Neural cell (in vitro differentiated cells): ENCODE measurements at regions not wholly inside any gene's neighbourhood (a gene's known extent, or its start where the extent isn't known, plus 50 kb on each side); places are given as distances from the start of the nearest gene placed in this dataset.
"Not testable (repeated sequence)": the region's sequence is repeated elsewhere in the genome, so short reads cannot be mapped to it uniquely, and the experiment has no call there.

Source experiments
- H2AFZ ChIP-seq: fragments of 200-600, 300-800 bp; sonication (generic), shearing (Covaris generic); 2 replicates; pipeline ENCODE4 v1.6.0; 2014; ENCODE audit warnings: low read depth, mild to moderate bottlenecking, antibody characterized with exemption, low read length, moderate library complexity
- H3F3A ChIP-seq: fragments of 200-600 bp; shearing (Covaris generic); 2 replicates; pipeline ENCODE4 v1.6.1; 2016; ENCODE audit warnings: mild to moderate bottlenecking, moderate library complexity, mixed read lengths, antibody characterized with exemption, low read length; ENCODE audit not compliant: insufficient read depth, poor library complexity, severe bottlenecking
- H3K27ac ChIP-seq: fragments of 200-600, 300-800 bp; sonication (generic), shearing (Covaris generic); 2 replicates; pipeline ENCODE4 v1.5.1; 2014; ENCODE audit warnings: mild to moderate bottlenecking, low read length, moderate library complexity
- H3K27me3 ChIP-seq: fragments of 300-800, 200-600 bp; sonication (generic), shearing (Covaris generic); 2 replicates; pipeline ENCODE4 v1.6.0; 2014; ENCODE audit warnings: mild to moderate bottlenecking, low read depth, low read length, moderate library complexity; ENCODE audit not compliant: insufficient read depth
- H3K36me3 ChIP-seq: fragments of 300-800, 200-600 bp; sonication (generic), shearing (Covaris generic); 2 replicates; pipeline ENCODE4 v1.5.1; 2014; ENCODE audit warnings: mild to moderate bottlenecking, antibody characterized with exemption, low read length, moderate library complexity; ENCODE audit not compliant: insufficient read depth
- H3K4me2 ChIP-seq: fragments of 300-800, 200-600 bp; sonication (generic), shearing (Covaris generic); 2 replicates; pipeline ENCODE4 v1.6.0; 2014; ENCODE audit warnings: mild to moderate bottlenecking, low read length
- H3K4me3 ChIP-seq: fragments of 300-800, 200-600 bp; sonication (generic), shearing (Covaris generic); 2 replicates; pipeline ENCODE4 v1.5.1; 2014; ENCODE audit warnings: mild to moderate bottlenecking, low read length, moderate library complexity
- H3K79me2 ChIP-seq: fragments of 200-600 bp; shearing (Covaris generic); replicated peaks from 2 replicates; pipeline ENCODE4 v1.6.0; 2014; ENCODE audit warnings: mild to moderate bottlenecking, low read length, moderate library complexity; ENCODE audit not compliant: insufficient read depth
- H3K9ac ChIP-seq: fragments of 300-800, 200-600 bp; sonication (generic), shearing (Covaris generic); 2 replicates; pipeline ENCODE4 v1.6.1; 2016; ENCODE audit warnings: mild to moderate bottlenecking, low read length, mixed read lengths
- H3K9me2 ChIP-seq: fragments of 200-600 bp; shearing (Covaris generic); 2 replicates; pipeline ENCODE4 v1.6.1; 2016; ENCODE audit warnings: mild to moderate bottlenecking, low read length, mixed read lengths; ENCODE audit not compliant: insufficient read depth
- H3K9me3 ChIP-seq: fragments of 200-600, 300-800 bp; sonication (generic), shearing (Covaris generic); 2 replicates; pipeline ENCODE4 v1.6.1; 2016; ENCODE audit warnings: mild to moderate bottlenecking, mixed run types, low read length, moderate library complexity, mixed read lengths
- H4K20me1 ChIP-seq: fragments of 200-600 bp; shearing (Covaris generic); 2 replicates; pipeline ENCODE4 v1.6.1; 2016; ENCODE audit warnings: mild to moderate bottlenecking, mixed run types; ENCODE audit not compliant: insufficient read depth
- EP300 ChIP-seq: fragments of 450-650 bp; conservative IDR thresholded peaks from 2 replicates; pipeline ENCODE4 v1.6.1; 2014; ENCODE audit warnings: antibody characterized with exemption, mild to moderate bottlenecking, moderate library complexity; ENCODE audit not compliant: poor library complexity, severe bottlenecking
- EZH2 ChIP-seq: fragments of 200-600, 300-800 bp; shearing (Covaris generic), sonication (generic); IDR thresholded peaks from 2 replicates; pipeline ENCODE4 v1.6.1; 2014; ENCODE audit warnings: antibody characterized with exemption, low read length, borderline replicate concordance, mild to moderate bottlenecking; ENCODE audit not compliant: insufficient read depth, poor library complexity, severe bottlenecking
- MXI1 ChIP-seq: fragments of 450-650 bp; conservative IDR thresholded peaks from 2 replicates; pipeline ENCODE4 v1.6.1; 2014; ENCODE audit warnings: antibody characterized with exemption, mild to moderate bottlenecking; ENCODE audit not compliant: poor library complexity, severe bottlenecking
- POLR2AphosphoS5 ChIP-seq: IDR thresholded peaks from 2 replicates; pipeline ENCODE4 v1.6.1; 2012
- RAD21 ChIP-seq: fragments of 450-650 bp; conservative IDR thresholded peaks from 2 replicates; pipeline ENCODE4 v1.6.1; 2014; ENCODE audit warnings: antibody characterized with exemption, mild to moderate bottlenecking, moderate library complexity
- REST ChIP-seq: IDR thresholded peaks from 2 replicates; pipeline ENCODE4 v1.6.1; 2012; ENCODE audit warnings: borderline replicate concordance
- SMC3 ChIP-seq: fragments of 450-650 bp; conservative IDR thresholded peaks from 2 replicates; pipeline ENCODE4 v1.6.1; 2014; ENCODE audit warnings: antibody characterized with exemption, mild to moderate bottlenecking, moderate library complexity; ENCODE audit not compliant: poor library complexity
- TAF1 ChIP-seq: IDR thresholded peaks from 2 replicates; pipeline ENCODE4 v1.6.1; 2012; ENCODE audit warnings: low read depth
- TF ChIP-seq, protein P1 (sequence below): fragments of 450-650 bp; IDR thresholded peaks from 2 replicates; pipeline ENCODE4 v1.5.1; 2014; ENCODE audit warnings: antibody characterized with exemption, mild to moderate bottlenecking, moderate library complexity; ENCODE audit not compliant: poor library complexity, severe bottlenecking

DNA sequence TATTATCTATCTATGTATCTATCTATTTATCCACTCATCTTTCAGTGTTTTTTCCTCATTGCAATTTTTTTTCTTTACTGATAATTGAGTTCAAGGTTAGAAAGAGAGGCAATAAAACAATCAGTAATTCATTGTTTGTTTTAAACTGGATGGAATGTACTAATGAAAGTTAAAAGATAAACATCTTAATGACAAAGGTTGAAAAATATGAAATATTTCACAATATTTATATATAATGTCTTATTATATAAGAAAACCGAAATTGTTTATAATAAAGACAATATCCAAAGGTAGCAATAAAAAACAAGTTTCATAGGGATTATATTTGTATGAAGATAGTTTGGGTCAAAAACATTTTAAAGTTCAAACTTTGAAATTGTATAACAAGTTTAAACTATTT, 1015.5 kb upstream of the MIR17HG start:
- no peaks in the 10 kb centered on the region for H3K36me3 ChIP-seq
- no peaks in the 10 kb centered on the region for H4K20me1 ChIP-seq
- no peak for TF ChIP-seq TAF1
- no peak for TF ChIP-seq SMC3
- TF ChIP-seq, protein P1, sequence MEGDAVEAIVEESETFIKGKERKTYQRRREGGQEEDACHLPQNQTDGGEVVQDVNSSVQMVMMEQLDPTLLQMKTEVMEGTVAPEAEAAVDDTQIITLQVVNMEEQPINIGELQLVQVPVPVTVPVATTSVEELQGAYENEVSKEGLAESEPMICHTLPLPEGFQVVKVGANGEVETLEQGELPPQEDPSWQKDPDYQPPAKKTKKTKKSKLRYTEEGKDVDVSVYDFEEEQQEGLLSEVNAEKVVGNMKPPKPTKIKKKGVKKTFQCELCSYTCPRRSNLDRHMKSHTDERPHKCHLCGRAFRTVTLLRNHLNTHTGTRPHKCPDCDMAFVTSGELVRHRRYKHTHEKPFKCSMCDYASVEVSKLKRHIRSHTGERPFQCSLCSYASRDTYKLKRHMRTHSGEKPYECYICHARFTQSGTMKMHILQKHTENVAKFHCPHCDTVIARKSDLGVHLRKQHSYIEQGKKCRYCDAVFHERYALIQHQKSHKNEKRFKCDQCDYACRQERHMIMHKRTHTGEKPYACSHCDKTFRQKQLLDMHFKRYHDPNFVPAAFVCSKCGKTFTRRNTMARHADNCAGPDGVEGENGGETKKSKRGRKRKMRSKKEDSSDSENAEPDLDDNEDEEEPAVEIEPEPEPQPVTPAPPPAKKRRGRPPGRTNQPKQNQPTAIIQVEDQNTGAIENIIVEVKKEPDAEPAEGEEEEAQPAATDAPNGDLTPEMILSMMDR, result no peak
- TF ChIP-seq POLR2AphosphoS5, result no peak
- TF ChIP-seq EZH2, result no peak
- TF ChIP-seq RAD21, result no peak
- TF ChIP-seq REST, result no peak
- no peak overlapping the region for H3K9ac ChIP-seq
- no peak overlapping the region for H3K27ac ChIP-seq
- H3K27me3 ChIP-seq, result no peaks in the 10 kb centered on the region
- no peaks in the 10 kb centered on the region for H3K9me2 ChIP-seq
- H2AFZ ChIP-seq, result no peak overlapping the region
- H3K4me2 ChIP-seq, result no peak overlapping the region
- no peak overlapping the region for H3K4me3 ChIP-seq
- H3K79me2 ChIP-seq, result no peaks in the 10 kb centered on the region
- no peaks in the 10 kb centered on the region for H3K9me3 ChIP-seq
- no peaks in the 10 kb centered on the region for H3F3A ChIP-seq

DNA sequence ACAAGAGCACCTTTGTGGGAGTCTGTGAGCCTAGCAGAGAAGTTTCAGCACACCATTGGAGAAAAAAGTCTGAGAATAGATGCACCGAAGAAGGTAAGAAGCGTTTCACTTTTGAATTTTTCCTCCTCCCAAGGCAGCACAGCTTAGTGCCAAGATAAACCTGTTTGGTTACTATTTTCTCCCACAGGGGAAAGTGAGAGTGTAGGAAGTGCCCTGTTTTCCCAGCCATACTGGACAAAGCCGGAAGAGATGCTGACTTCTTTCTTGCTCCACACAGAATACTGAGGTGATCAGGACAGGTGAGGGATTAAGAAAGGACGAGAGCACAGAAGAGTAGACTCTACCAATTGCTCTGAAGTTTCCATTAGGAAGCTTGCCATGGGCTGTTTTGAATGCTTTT, 1011.0 kb upstream of the MIR17HG start:
- H3K9me3 ChIP-seq, result no peaks in the 10 kb centered on the region
- H3K4me2 ChIP-seq, result no peak overlapping the region
- no peak overlapping the region for H2AFZ ChIP-seq
- no peak overlapping the region for H3K4me3 ChIP-seq
- H3K27me3 ChIP-seq, result no peaks in the 10 kb centered on the region
- no peaks in the 10 kb centered on the region for H3K9me2 ChIP-seq
- TF ChIP-seq RAD21 (no peak), MXI1 (no peak), EZH2 (no peak), POLR2AphosphoS5 (no peak), SMC3 (no peak), TAF1 (no peak), REST (no peak), EP300 (no peak)
- TF ChIP-seq, protein P1, result no peak
- H3F3A ChIP-seq, result no peaks in the 10 kb centered on the region
- H3K79me2 ChIP-seq, result no peaks in the 10 kb centered on the region
- H3K9ac ChIP-seq, result no peak overlapping the region
- H3K36me3 ChIP-seq, result no peaks in the 10 kb centered on the region
- no peak overlapping the region for H3K27ac ChIP-seq
- H4K20me1 ChIP-seq, result no peaks in the 10 kb centered on the region

- not testable (repeated sequence) for H4K20me1 ChIP-seq, H3K4me2 ChIP-seq, H3K9me3 ChIP-seq, H3K4me3 ChIP-seq, H3K79me2 ChIP-seq, H3K27me3 ChIP-seq, H3F3A ChIP-seq, H3K9me2 ChIP-seq, H2AFZ ChIP-seq, H3K9ac ChIP-seq, H3K27ac ChIP-seq, H3K36me3 ChIP-seq
Observed at GRCh38 chr13:90341348-90341747, 1006.1 kb upstream of the MIR17HG start.
